ENCODE measurements at regions not wholly inside any gene's neighbourhood (a gene's known extent, or its start where the extent isn't known, plus 50 kb on each side); places are given as distances from the start of the nearest gene placed in this dataset.

- H3K4me2 ChIP-seq (ENCODE audit: insufficient read depth, low read length) = no peak overlapping the region
- H3K4me3 ChIP-seq (replicated peaks in 1 of 3; ENCODE audit: insufficient read depth in 1 of 3, low read depth in 1 of 3, low read length in 3 of 3) = no peak overlapping the region
- ChIA-PET POLR2A (no interaction called here), CTCF (no interaction called here)
- no peak for TF ChIP-seq MAX (IDR thresholded peaks at IDR 0.05; ENCODE audit: insufficient read depth, insufficient read length)
- no peak for TF ChIP-seq CTCF (IDR thresholded peaks at IDR 0.05; ENCODE audit: extremely low read depth in 1 of 2, insufficient read depth in 1 of 2, low read depth in 1 of 2, low read length in 2 of 2)
- TF ChIP-seq POLR2AphosphoS5 (IDR thresholded peaks at IDR 0.05; ENCODE audit: insufficient read depth, low read depth, low read length) = no peak
- no peak for TF ChIP-seq MYC (IDR thresholded peaks at IDR 0.05; ENCODE audit: low read depth, low read length)
- no peak for TF ChIP-seq JUN (IDR thresholded peaks at IDR 0.05; ENCODE audit: borderline replicate concordance, insufficient read depth, insufficient read length, low read depth)
- TF ChIP-seq POLR2A (IDR thresholded peaks at IDR 0.05; ENCODE audit: low read depth, low read length) = no peak
- no peak for TF ChIP-seq EZH2 (IDR thresholded peaks at IDR 0.05; ENCODE audit: borderline replicate concordance, low read depth, low read length, severe bottlenecking)
- no peak for TF ChIP-seq FOS (IDR thresholded peaks at IDR 0.05; ENCODE audit: borderline replicate concordance, insufficient read depth, low read length)
- no peak for TF ChIP-seq GATA2 (IDR thresholded peaks at IDR 0.05; ENCODE audit: insufficient read depth, insufficient read length, low read depth, low read length)
- no peak for DNase-seq (ENCODE audit: low read depth, low spot score)
- no peak overlapping the region for H3K9ac ChIP-seq (replicated peaks; ENCODE audit: extremely low read depth, insufficient read depth, low read length)
- dilution Hi-C loops (cut with MboI; ENCODE audit: extremely low pct_ligation_motif_present, low sequenced_read_pairs) (no loop called here), intact Hi-C loops (cut with micrococcal nuclease) (no loop called here)
- H3K79me2 ChIP-seq (ENCODE audit: control insufficient read depth, insufficient read depth, low read length) = no peaks in the 10 kb centered on the region
- H2AFZ ChIP-seq (ENCODE audit: low read depth, low read length) = no peak overlapping the region
- no peak overlapping the region for H3K27ac ChIP-seq (ENCODE audit: insufficient read depth, low read depth, low read length)
- FAIRE-seq = no peak
- H4K20me1 ChIP-seq (replicated peaks; ENCODE audit: control insufficient read depth, extremely low read depth, insufficient read depth, low read length) = no peaks in the 10 kb centered on the region
- no peaks in the 10 kb centered on the region for H3K36me3 ChIP-seq (ENCODE audit: control insufficient read depth in 2 of 2, extremely low read depth in 1 of 2, insufficient read depth in 2 of 2, low read length in 2 of 2)
- no TSS peak for BruUV-seq (replicated peaks)
- no peaks in the 10 kb centered on the region for H3K9me3 ChIP-seq (replicated peaks; ENCODE audit: control insufficient read depth, insufficient read depth, low read length)
- H3K4me1 ChIP-seq (ENCODE audit: control insufficient read depth, extremely low read depth, insufficient read depth, low read length) = no peaks in the 10 kb centered on the region
- no peaks in the 10 kb centered on the region for H3K27me3 ChIP-seq (ENCODE audit: control insufficient read depth in 2 of 2, insufficient read depth in 2 of 2, low read length in 2 of 2)
- no peaks in the 10 kb centered on the region for H3K9me1 ChIP-seq (replicated peaks; ENCODE audit: control insufficient read depth, extremely low read depth, insufficient read depth, low read length)
Measured at GRCh38 chr9:75487856-75488718, 399.8 kb downstream of the OSTF1 start.
